ENCODE measurements at regions not wholly inside any gene's neighbourhood (a gene's known extent, or its start where the extent isn't known, plus 50 kb on each side); places are given as distances from the start of the nearest gene placed in this dataset.

GRCh38 chr17:62162898-62163297 lies 97.8 kb upstream of the MED13 start:
- intact Hi-C loops (cut with DNase I; ENCODE audit: low total_unique reads) = no loop called here
- Histone ChIP-seq H3K27me3 (no peaks in the 10 kb centered on the region), H3K4me3 (no peak overlapping the region), H3K9me3 (no peaks in the 10 kb centered on the region), H3K27ac (no peak overlapping the region), H3K36me3 (no peaks in the 10 kb centered on the region), H3K4me1 (peaks cover 0 to 19% (median 10%) of the 10 kb centered on the region in 4 donors)
- 73 to 92% (median 91%) methylated on average over 3 of the region's 3 CpGs for WGBS, 5 donors
- TF ChIP-seq POLR2AphosphoS5 (IDR thresholded peaks at IDR 0.05) (no peak), POLR2A (IDR thresholded peaks at IDR 0.05) (no peak)
- no peak for DNase-seq

GRCh38 chr17:62161405-62162148 lies 96.5 kb upstream of the MED13 start:
- TF ChIP-seq POLR2A (IDR thresholded peaks at IDR 0.05) = no peak
- TF ChIP-seq EP300 (IDR thresholded peaks at IDR 0.05) = no peak
- TF ChIP-seq CTCF (IDR thresholded peaks at IDR 0.05) = no peak
- 73 to 88% (median 77%) methylated on average over 6 of the region's 6 CpGs for WGBS, 5 donors
- intact Hi-C loops (cut with DNase I; ENCODE audit: low total_unique reads) = no loop called here
- Histone ChIP-seq H3K9me3 (no peaks in the 10 kb centered on the region), H3K27me3 (no peaks in the 10 kb centered on the region), H3K27ac (no peak overlapping the region), H3K36me3 (no peaks in the 10 kb centered on the region), H3K4me3 (no peak overlapping the region), H3K4me1 (peaks cover 0 to 19% (median 10%) of the 10 kb centered on the region in 4 donors)
- no peak for DNase-seq

GRCh38 chr17:62160816-62161215 lies 95.7 kb upstream of the MED13 start:
- no peaks in the 10 kb centered on the region for H3K27me3 ChIP-seq
- no peaks in the 10 kb centered on the region for H3K9me3 ChIP-seq
- no peaks in the 10 kb centered on the region for H3K36me3 ChIP-seq
- DNase-seq = no peak
- no peak overlapping the region for H3K4me3 ChIP-seq
- TF ChIP-seq CTCF (IDR thresholded peaks at IDR 0.05) = no peak
- TF ChIP-seq POLR2AphosphoS5 (IDR thresholded peaks at IDR 0.05) = no peak
- no peak for TF ChIP-seq POLR2A (IDR thresholded peaks at IDR 0.05)
- TF ChIP-seq EP300 (IDR thresholded peaks at IDR 0.05) = no peak
- H3K27ac ChIP-seq = no peak overlapping the region
- H3K4me1 ChIP-seq = peaks cover 0 to 19% (median 10%) of the 10 kb centered on the region in 4 donors
- intact Hi-C loops (cut with DNase I; ENCODE audit: low total_unique reads) = no loop called here

DNA sequence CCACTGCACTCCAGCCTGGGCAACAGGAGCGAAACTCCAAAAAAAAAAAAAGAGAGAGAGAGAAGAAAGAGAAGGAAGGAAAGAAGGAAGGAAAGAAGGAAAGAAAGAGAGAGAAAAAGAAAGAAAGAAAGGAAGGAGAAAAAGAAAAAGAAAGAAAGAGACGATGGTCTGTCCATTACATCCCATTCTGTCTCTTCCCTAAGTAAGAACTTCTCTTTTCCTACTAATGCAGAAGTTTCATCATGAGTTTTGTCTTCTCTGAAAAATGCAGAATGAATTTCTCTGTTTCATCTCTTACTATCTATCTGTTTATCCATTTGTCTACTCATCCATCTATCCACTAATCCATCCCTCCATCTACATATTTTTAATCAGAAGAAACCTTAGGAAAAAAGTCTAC lies 94.9 kb upstream of the MED13 start:
- no peaks in the 10 kb centered on the region for H3K9me3 ChIP-seq
- WGBS, 5 donors = 90 to 95% (median 94%) methylated on average over 2 of the region's 2 CpGs
- no peak for DNase-seq
- H3K27ac ChIP-seq = no peak overlapping the region
- intact Hi-C loops (cut with DNase I; ENCODE audit: low total_unique reads) = no loop called here
- no peaks in the 10 kb centered on the region for H3K36me3 ChIP-seq
- no peaks in the 10 kb centered on the region for H3K27me3 ChIP-seq
- TF ChIP-seq EP300 (IDR thresholded peaks at IDR 0.05) = no peak
- no peak overlapping the region for H3K4me3 ChIP-seq
- peaks cover 0 to 17% (median 4%) of the 10 kb centered on the region in 4 donors for H3K4me1 ChIP-seq

- Histone ChIP-seq H3K9me3 (no peaks in the 10 kb centered on the region), H3K36me3 (no peaks in the 10 kb centered on the region), H3K4me3 (no peak overlapping the region), H3K4me1 (no peaks in the 10 kb centered on the region), H3K27ac (no peak overlapping the region), H3K27me3 (no peaks in the 10 kb centered on the region)
- DNase-seq = no peak
- WGBS, 5 donors = 21 to 48% (median 25%) methylated on average over 1 of the region's 1 CpG
- intact Hi-C loops (cut with DNase I; ENCODE audit: low total_unique reads) = no loop called here
- no peak for TF ChIP-seq POLR2AphosphoS5 (IDR thresholded peaks at IDR 0.05)
- no peak for TF ChIP-seq CTCF (IDR thresholded peaks at IDR 0.05)
- no peak for TF ChIP-seq EP300 (IDR thresholded peaks at IDR 0.05)
- TF ChIP-seq POLR2A (IDR thresholded peaks at IDR 0.05) = no peak
Measured at GRCh38 chr17:62156949-62157348, 91.9 kb upstream of the MED13 start.

All from stomach (tissue), 8 donors.